IMR-90 (cell line): ENCODE measurements at regions not wholly inside any gene's neighbourhood (a gene's known extent, or its start where the extent isn't known, plus 50 kb on each side); places are given as distances from the start of the nearest gene placed in this dataset.

Experiments used
- ATAC-seq: fragments of 200-7000 bp; cut with Tn5 transposase; 2 replicates; pipeline ENCODE4 v1.9.1; 2020; ENCODE audit warnings: low read depth, mild to moderate bottlenecking, moderate library complexity
- BruUV-seq: library from RNA; stranded (reverse); fragments of 400-500 nt; replicated peaks from 2 replicates; lab custom pipeline; 2021; lab: Mats Ljungman, UMichigan
- CTCF ChIA-PET: fragments of 300-600 bp; formaldehyde crosslinking; extraction: SDS; loops from one replicate; lab custom pipeline; 2021; ENCODE audit warnings: antibody characterized with exemption; lab: Yijun Ruan, JAX
- POLR2A ChIA-PET: fragments of 300-600 bp; sonication (Branson Sonifier 250); formaldehyde crosslinking; loops from one replicate; lab custom pipeline; 2022; ENCODE audit warnings: antibody characterized with exemption; ENCODE audit not compliant: unreplicated experiment; lab: Charles Lee
- DNase-seq: peaks from one replicate; pipeline ENCODE4 v3.0.0; 2013
- H2AFZ ChIP-seq: replicated peaks from 2 replicates; pipeline ENCODE3; 2013; ENCODE audit warnings: low read length, mild to moderate bottlenecking; ENCODE audit not compliant: poor library complexity
- H2AK5ac ChIP-seq: 2 replicates; pipeline ENCODE4 v1.6.1; 2013; ENCODE audit warnings: low read depth, low read length, inconsistent platforms
- H2AK9ac ChIP-seq: replicated peaks from 2 replicates; pipeline ENCODE3; 2013; ENCODE audit warnings: mild to moderate bottlenecking, low read depth, low read length, moderate library complexity; ENCODE audit not compliant: poor library complexity
- H2BK120ac ChIP-seq: 2 replicates; pipeline ENCODE4 v1.6.1; 2013; ENCODE audit warnings: low read depth, low read length, inconsistent platforms
- H2BK15ac ChIP-seq: 3 replicates; pipeline ENCODE4 v1.6.1; 2013; ENCODE audit warnings: low read depth, low read length, inconsistent platforms
- H2BK20ac ChIP-seq: 2 replicates; pipeline ENCODE4 v1.6.1; 2013; ENCODE audit warnings: low read depth, mild to moderate bottlenecking, inconsistent platforms, low read length, moderate library complexity
- H2BK5ac ChIP-seq: 2 replicates; pipeline ENCODE4 v1.6.1; 2013; ENCODE audit warnings: mild to moderate bottlenecking, low read depth, low read length, inconsistent platforms; ENCODE audit not compliant: poor library complexity, severe bottlenecking
- H3K14ac ChIP-seq: replicated peaks from 2 replicates; pipeline ENCODE4 v1.6.1; 2013; ENCODE audit warnings: low read depth, low read length, inconsistent platforms
- H3K18ac ChIP-seq: 2 replicates; pipeline ENCODE4 v1.6.1; 2013; ENCODE audit warnings: low read depth, low read length, control low read depth
- H3K23ac ChIP-seq: 2 replicates; pipeline ENCODE4 v1.6.1; 2013; ENCODE audit warnings: low read depth, low read length, inconsistent platforms
- H3K27ac ChIP-seq: 2 replicates; pipeline ENCODE4 v1.5.1; 2013; ENCODE audit warnings: mild to moderate bottlenecking, control low read depth, low read length; ENCODE audit not compliant: insufficient read depth
- H3K27me3 ChIP-seq: 2 replicates; pipeline ENCODE4 v1.6.1; 2013; ENCODE audit warnings: low read length; ENCODE audit not compliant: control insufficient read depth, insufficient read depth
- H3K36me3 ChIP-seq: 2 replicates; pipeline ENCODE4 v1.6.1; 2013; ENCODE audit warnings: low read length, mixed read lengths; ENCODE audit not compliant: control insufficient read depth, insufficient read depth
- H3K4ac ChIP-seq: 2 replicates; pipeline ENCODE4 v1.6.1; 2013; ENCODE audit warnings: low read depth, low read length, inconsistent platforms
- H3K4me1 ChIP-seq: 2 replicates; pipeline ENCODE4 v1.6.1; 2013; ENCODE audit warnings: low read length, mixed read lengths; ENCODE audit not compliant: control insufficient read depth, insufficient read depth
- H3K4me2 ChIP-seq: 2 replicates; pipeline ENCODE4 v1.6.1; 2013; ENCODE audit warnings: low read depth, mild to moderate bottlenecking, control low read depth, low read length, moderate library complexity
- H3K4me3 ChIP-seq: 2 replicates; pipeline ENCODE4 v1.5.1; 2013; ENCODE audit warnings: low read depth, mild to moderate bottlenecking, control low read depth, low read length, moderate library complexity; ENCODE audit not compliant: insufficient read depth
- H3K56ac ChIP-seq: 2 replicates; pipeline ENCODE4 v1.6.1; 2013; ENCODE audit warnings: low read length, inconsistent platforms; ENCODE audit not compliant: insufficient read depth; ENCODE audit errors: extremely low read depth
- H3K79me1 ChIP-seq, 2 experiments: 2 replicates each; pipeline ENCODE4 v1.6.1; 2013; ENCODE audit warnings: low read length in 2 of 2, inconsistent platforms in 1 of 2, low read depth in 1 of 2
- H3K9ac ChIP-seq: 2 replicates; pipeline ENCODE4 v1.6.1; 2013; ENCODE audit warnings: low read depth, low read length, control low read depth
- H3K9me1 ChIP-seq: 2 replicates; pipeline ENCODE4 v1.6.1; 2013; ENCODE audit warnings: low read length, inconsistent platforms; ENCODE audit not compliant: insufficient read depth
- H3K9me3 ChIP-seq: 2 replicates; pipeline ENCODE4 v1.6.1; 2013; ENCODE audit warnings: low read length; ENCODE audit not compliant: control insufficient read depth, insufficient read depth
- H4K20me1 ChIP-seq: 2 replicates; pipeline ENCODE4 v1.6.1; 2013; ENCODE audit warnings: low read length, inconsistent platforms; ENCODE audit not compliant: insufficient read depth
- H4K5ac ChIP-seq: 2 replicates; pipeline ENCODE4 v1.6.1; 2013; ENCODE audit warnings: mild to moderate bottlenecking, low read depth, low read length, control low read depth
- H4K8ac ChIP-seq, 2 experiments: 2 replicates each; pipeline ENCODE4 v1.6.1; 2013; ENCODE audit warnings: low read depth in 2 of 2, low read length in 2 of 2, control low read depth in 1 of 2, inconsistent platforms in 1 of 2
- H4K91ac ChIP-seq: 2 replicates; pipeline ENCODE4 v1.6.1; 2013; ENCODE audit warnings: low read depth, low read length, inconsistent platforms; ENCODE audit not compliant: insufficient read depth
- BHLHE40 ChIP-seq: fragments of 150-350 bp; IDR thresholded peaks from 2 replicates; pipeline ENCODE4 v1.6.1; 2016; ENCODE audit warnings: mild to moderate bottlenecking, low read depth, low read length
- CEBPB ChIP-seq: IDR thresholded peaks from 2 replicates; pipeline ENCODE4 v1.6.1; 2012; ENCODE audit warnings: low read depth, low read length, improper control_type of control experiment
- CHD1 ChIP-seq: IDR thresholded peaks from 2 replicates; pipeline ENCODE4 v1.6.1; 2012; ENCODE audit warnings: low read depth, low read length, improper control_type of control experiment
- CTCF ChIP-seq: conservative IDR thresholded peaks from 2 replicates; pipeline ENCODE4 v1.5.1; 2012; ENCODE audit warnings: mild to moderate bottlenecking, low read depth, low read length, improper control_type of control experiment
- ELK1 ChIP-seq: fragments of 150-350 bp; IDR thresholded peaks from 2 replicates; pipeline ENCODE4 v1.6.1; 2016; ENCODE audit warnings: low read depth, mild to moderate bottlenecking, low read length, moderate library complexity, borderline replicate concordance
- FOS ChIP-seq: fragments of 150-350 bp; IDR thresholded peaks from 2 replicates; pipeline ENCODE4 v1.6.1; 2016; ENCODE audit warnings: low read depth, low read length
- MAFK ChIP-seq: IDR thresholded peaks from 2 replicates; pipeline ENCODE4 v1.6.1; 2012; ENCODE audit warnings: low read depth, low read length, improper control_type of control experiment
- MAZ ChIP-seq: IDR thresholded peaks from 2 replicates; pipeline ENCODE4 v1.6.1; 2012; ENCODE audit warnings: low read depth, mild to moderate bottlenecking, low read length, improper control_type of control experiment, moderate library complexity, borderline replicate concordance
- MXI1 ChIP-seq: IDR thresholded peaks from 2 replicates; pipeline ENCODE4 v1.6.1; 2012; ENCODE audit warnings: low read depth, mild to moderate bottlenecking, low read length, moderate library complexity, borderline replicate concordance
- NFE2L2 ChIP-seq: fragments of 150-350 bp; IDR thresholded peaks from 2 replicates; pipeline ENCODE4 v1.6.1; 2016; ENCODE audit warnings: low read depth, mild to moderate bottlenecking, low read length
- POLR2A ChIP-seq: IDR thresholded peaks from 2 replicates; pipeline ENCODE4 v1.6.1; 2012; ENCODE audit warnings: mild to moderate bottlenecking, low read depth, low read length
- RAD21 ChIP-seq: IDR thresholded peaks from 2 replicates; pipeline ENCODE4 v1.6.1; 2012; ENCODE audit warnings: low read length, improper control_type of control experiment
- RCOR1 ChIP-seq: IDR thresholded peaks from 2 replicates; pipeline ENCODE4 v1.6.1; 2012; ENCODE audit warnings: mild to moderate bottlenecking, low read length, improper control_type of control experiment; ENCODE audit not compliant: insufficient replicate concordance
- RFX5 ChIP-seq: IDR thresholded peaks from 2 replicates; pipeline ENCODE4 v1.8.0; 2012; ENCODE audit warnings: low read depth, mild to moderate bottlenecking, low read length, moderate library complexity
- SMC3 ChIP-seq: fragments of 150-350 bp; IDR thresholded peaks from 2 replicates; pipeline ENCODE4 v1.6.1; 2016; ENCODE audit warnings: low read depth, mild to moderate bottlenecking, antibody characterized with exemption, low read length, moderate library complexity
- USF2 ChIP-seq: fragments of 150-350 bp; IDR thresholded peaks from 2 replicates; pipeline ENCODE4 v1.6.1; 2017; ENCODE audit warnings: mild to moderate bottlenecking, antibody characterized with exemption, low read length, low read depth
- WGBS, 2 experiments: methylation state at CpG; one replicate each; pipeline versions ENCODE4 v1.1.5 to v1.1.7; 2013; ENCODE audit warnings: missing lambda C conversion rate in 2 of 2; ENCODE audit not compliant: insufficient read length in 1 of 2; ENCODE audit errors: extremely low coverage in 2 of 2; 5-methylcytosine and 5-hydroxymethylcytosine counted together
- dilution Hi-C: fragments of 300-500 bp; cut with HindIII; formaldehyde crosslinking; loops from one replicate; pipeline ENCODE4 v1.14.3; 2018; ENCODE audit warnings: low sequenced_read_pairs; ENCODE audit not compliant: unreplicated experiment
- in situ Hi-C: fragments of 300-500 bp; cut with MboI; formaldehyde crosslinking; loops from 3 replicates; pipeline ENCODE4 v1.14.3; 2019; ENCODE audit warnings: low sequenced_read_pairs, inconsistent platforms, mixed read lengths
- intact Hi-C: fragments of 100-400 bp; cut with micrococcal nuclease; formaldehyde crosslinking; loops from 2 replicates; pipeline ENCODE4 v1.10.0; 2022

GRCh38 chr2:45259138-45259537 lies 249.9 kb upstream of the SIX2 start:
- in situ Hi-C loops (no loop called here), intact Hi-C loops (no loop called here), dilution Hi-C loops (no loop called here)
- H2AK5ac ChIP-seq = no peak overlapping the region
- H4K91ac ChIP-seq = no peak overlapping the region
- H3K4ac ChIP-seq = no peak overlapping the region
- peaks cover 43% of the 10 kb centered on the region for H3K27me3 ChIP-seq
- no peaks in the 10 kb centered on the region for H3K36me3 ChIP-seq
- ChIA-PET POLR2A (no interaction called here), CTCF (no interaction called here)
- 0 out of 2 replicates have a peak, but pooled peaks cover 6% of the 10 kb centered on the region for H3K9me1 ChIP-seq
- no peak overlapping the region for H3K9ac ChIP-seq
- H2AFZ ChIP-seq = no peak overlapping the region
- H3K27ac ChIP-seq = no peak overlapping the region
- TF ChIP-seq RAD21 (no peak), MXI1 (no peak), SMC3 (no peak), ELK1 (no peak), MAFK (no peak), BHLHE40 (no peak), MAZ (no peak), RFX5 (no peak), FOS (no peak), POLR2A (no peak), CTCF (no peak), NFE2L2 (no peak), CEBPB (no peak), CHD1 (no peak), RCOR1 (no peak), USF2 (no peak)
- H3K79me1 ChIP-seq = no peaks in the 10 kb centered on the region
- BruUV-seq = no TSS peak
- H3K56ac ChIP-seq = no peak overlapping the region
- H4K8ac ChIP-seq = no peak overlapping the region
- ATAC-seq = no peak
- no peak overlapping the region for H3K18ac ChIP-seq
- no peak overlapping the region for H3K23ac ChIP-seq
- no peak overlapping the region for H2BK15ac ChIP-seq
- H3K4me2 ChIP-seq = no peak overlapping the region
- WGBS, 2 experiments = 77% methylated on average over 5 of the region's 8 CpGs; no CpG with 5 or more reads in 1 of the 2 experiments
- no peaks in the 10 kb centered on the region for H3K9me3 ChIP-seq
- no peak overlapping the region for H2AK9ac ChIP-seq
- no peak overlapping the region for H2BK20ac ChIP-seq
- peaks cover 16% of the 10 kb centered on the region for H3K4me1 ChIP-seq
- no peak overlapping the region for H4K5ac ChIP-seq
- H4K20me1 ChIP-seq = no peaks in the 10 kb centered on the region
- no peak for DNase-seq
- H2BK5ac ChIP-seq = no peak overlapping the region
- no peak overlapping the region for H3K4me3 ChIP-seq
- H3K14ac ChIP-seq = no peak overlapping the region
- no peak overlapping the region for H2BK120ac ChIP-seq
